ENCODE measurements at regions not wholly inside any gene's neighbourhood (a gene's known extent, or its start where the extent isn't known, plus 50 kb on each side); places are given as distances from the start of the nearest gene placed in this dataset.

DNA sequence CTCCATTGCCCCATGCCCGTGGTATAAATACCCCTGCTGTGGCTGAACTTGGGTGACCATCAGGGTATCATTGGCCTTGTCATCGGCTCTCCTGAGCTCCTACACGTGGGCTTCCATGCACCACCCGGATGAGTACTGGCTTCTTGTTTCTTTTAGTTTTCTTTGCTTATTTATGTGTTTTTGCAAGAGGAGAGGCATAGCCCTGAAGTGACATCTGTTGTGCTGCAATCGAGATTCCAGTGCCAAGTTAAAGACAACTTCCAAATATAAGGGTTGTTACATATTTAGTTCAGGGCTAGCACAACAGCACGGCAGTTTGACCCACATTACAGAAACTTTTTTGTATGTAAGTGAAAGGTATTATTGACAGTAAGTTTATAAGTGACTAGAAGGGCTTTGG, 1087.1 kb downstream of the TBC1D22A start:
- H3K9me3 ChIP-seq (ENCODE audit: low read length): no peaks in the 10 kb centered on the region
- no peak overlapping the region for H2AFZ ChIP-seq (ENCODE audit: low read length)
- BruUV-seq (replicated peaks): no TSS peak
- TF ChIP-seq, protein P1, sequence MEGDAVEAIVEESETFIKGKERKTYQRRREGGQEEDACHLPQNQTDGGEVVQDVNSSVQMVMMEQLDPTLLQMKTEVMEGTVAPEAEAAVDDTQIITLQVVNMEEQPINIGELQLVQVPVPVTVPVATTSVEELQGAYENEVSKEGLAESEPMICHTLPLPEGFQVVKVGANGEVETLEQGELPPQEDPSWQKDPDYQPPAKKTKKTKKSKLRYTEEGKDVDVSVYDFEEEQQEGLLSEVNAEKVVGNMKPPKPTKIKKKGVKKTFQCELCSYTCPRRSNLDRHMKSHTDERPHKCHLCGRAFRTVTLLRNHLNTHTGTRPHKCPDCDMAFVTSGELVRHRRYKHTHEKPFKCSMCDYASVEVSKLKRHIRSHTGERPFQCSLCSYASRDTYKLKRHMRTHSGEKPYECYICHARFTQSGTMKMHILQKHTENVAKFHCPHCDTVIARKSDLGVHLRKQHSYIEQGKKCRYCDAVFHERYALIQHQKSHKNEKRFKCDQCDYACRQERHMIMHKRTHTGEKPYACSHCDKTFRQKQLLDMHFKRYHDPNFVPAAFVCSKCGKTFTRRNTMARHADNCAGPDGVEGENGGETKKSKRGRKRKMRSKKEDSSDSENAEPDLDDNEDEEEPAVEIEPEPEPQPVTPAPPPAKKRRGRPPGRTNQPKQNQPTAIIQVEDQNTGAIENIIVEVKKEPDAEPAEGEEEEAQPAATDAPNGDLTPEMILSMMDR (conservative IDR thresholded peaks at IDR 0.05; ENCODE audit: low read depth, low read length): no peak
- TF ChIP-seq EZH2 (IDR thresholded peaks at IDR 0.05; ENCODE audit: low read length, unreplicated experiment) (no peak), EZH2phosphoT487 (IDR thresholded peaks at IDR 0.05; ENCODE audit: borderline replicate concordance, low read length) (no peak)
- DNase-seq (no peak), ATAC-seq (no peak)
- H3K27ac ChIP-seq (ENCODE audit: low read length): no peak overlapping the region
- H3K4me3 ChIP-seq (ENCODE audit: low read length): no peak overlapping the region
- H3K27me3 ChIP-seq (ENCODE audit: low read length): no peaks in the 10 kb centered on the region
- intact Hi-C loops (cut with micrococcal nuclease): no loop called here
- no peaks in the 10 kb centered on the region for H3K36me3 ChIP-seq (ENCODE audit: low read depth, low read length)
- no peak overlapping the region for H3K9ac ChIP-seq (ENCODE audit: low read length)
- no peaks in the 10 kb centered on the region for H4K20me1 ChIP-seq (ENCODE audit: low read length)
- no peaks in the 10 kb centered on the region for H3K9me2 ChIP-seq (replicated peaks; ENCODE audit: low read length)
- H3K79me2 ChIP-seq (ENCODE audit: low read length): no peaks in the 10 kb centered on the region
- POLR2A ChIA-PET (ENCODE audit: unreplicated experiment): no interaction called here
- CTCF ChIA-PET: no interaction called here
- no peaks in the 10 kb centered on the region for H3F3A ChIP-seq (ENCODE audit: low read length, unreplicated experiment)
- H3K4me1 ChIP-seq (ENCODE audit: insufficient read depth, low read length): peaks cover 10% of the 10 kb centered on the region; the same call in 1 of the 2 replicates
- H3K4me2 ChIP-seq (ENCODE audit: low read length): no peak overlapping the region

DNA sequence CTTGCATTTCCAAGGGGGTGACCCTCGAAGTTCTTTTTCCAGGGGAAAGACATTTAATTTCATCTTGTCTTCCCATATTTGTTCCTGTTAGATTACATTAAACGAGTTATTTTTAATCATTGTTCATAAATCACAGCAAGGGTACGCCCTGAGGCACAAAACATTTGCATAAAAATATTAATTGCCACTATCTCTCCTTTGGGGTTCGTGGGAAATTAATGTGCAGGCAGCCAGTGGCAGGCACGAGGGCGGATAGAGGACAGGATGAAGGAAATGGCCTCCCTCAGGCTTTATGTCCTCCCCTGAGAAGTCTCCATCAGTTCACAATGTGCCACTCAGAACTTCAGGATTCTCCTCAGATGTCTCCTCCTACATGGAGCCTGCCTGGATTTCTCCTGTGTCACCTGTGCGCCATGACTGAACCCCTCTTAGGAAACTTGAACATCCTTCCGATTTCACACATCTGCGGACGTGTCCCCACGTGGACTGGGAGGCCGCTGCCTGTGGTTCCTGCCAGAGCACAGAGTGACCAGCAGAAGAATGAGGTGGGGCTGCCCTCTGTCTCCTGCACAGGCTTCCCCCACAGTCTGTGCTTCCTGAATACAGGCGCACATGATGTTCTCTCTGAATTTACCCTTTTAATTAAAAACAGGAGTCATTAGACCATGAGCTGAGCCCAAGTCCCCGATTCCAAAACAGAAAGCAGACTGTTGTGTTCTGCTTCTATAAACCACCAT, 1085.9 kb downstream of the TBC1D22A start:
- Histone ChIP-seq H3F3A (ENCODE audit: low read length, unreplicated experiment) (no peaks in the 10 kb centered on the region), H3K27ac (ENCODE audit: low read length) (no peak overlapping the region), H2AFZ (ENCODE audit: low read length) (no peak overlapping the region), H3K27me3 (ENCODE audit: low read length) (no peaks in the 10 kb centered on the region), H3K9me2 (replicated peaks; ENCODE audit: low read length) (no peaks in the 10 kb centered on the region), H3K9ac (ENCODE audit: low read length) (no peak overlapping the region), H3K4me2 (ENCODE audit: low read length) (no peak overlapping the region), H3K4me3 (ENCODE audit: low read length) (no peak overlapping the region), H3K79me2 (ENCODE audit: low read length) (no peaks in the 10 kb centered on the region), H3K4me1 (ENCODE audit: insufficient read depth, low read length) (peaks cover 10% of the 10 kb centered on the region; the same call in 1 of the 2 replicates), H4K20me1 (ENCODE audit: low read length) (no peaks in the 10 kb centered on the region), H3K9me3 (ENCODE audit: low read length) (no peaks in the 10 kb centered on the region), H3K36me3 (ENCODE audit: low read depth, low read length) (no peaks in the 10 kb centered on the region)
- TF ChIP-seq EZH2 (IDR thresholded peaks at IDR 0.05; ENCODE audit: low read length, unreplicated experiment) (no peak), EZH2phosphoT487 (IDR thresholded peaks at IDR 0.05; ENCODE audit: borderline replicate concordance, low read length) (no peak)
- TF ChIP-seq, protein P1 (conservative IDR thresholded peaks at IDR 0.05; ENCODE audit: low read depth, low read length): no peak
- DNase-seq (no peak), ATAC-seq (no peak)
- no TSS peak for BruUV-seq (replicated peaks)
- intact Hi-C loops (cut with micrococcal nuclease): no loop called here
- ChIA-PET POLR2A (ENCODE audit: unreplicated experiment) (no interaction called here), CTCF (no interaction called here)

DNA sequence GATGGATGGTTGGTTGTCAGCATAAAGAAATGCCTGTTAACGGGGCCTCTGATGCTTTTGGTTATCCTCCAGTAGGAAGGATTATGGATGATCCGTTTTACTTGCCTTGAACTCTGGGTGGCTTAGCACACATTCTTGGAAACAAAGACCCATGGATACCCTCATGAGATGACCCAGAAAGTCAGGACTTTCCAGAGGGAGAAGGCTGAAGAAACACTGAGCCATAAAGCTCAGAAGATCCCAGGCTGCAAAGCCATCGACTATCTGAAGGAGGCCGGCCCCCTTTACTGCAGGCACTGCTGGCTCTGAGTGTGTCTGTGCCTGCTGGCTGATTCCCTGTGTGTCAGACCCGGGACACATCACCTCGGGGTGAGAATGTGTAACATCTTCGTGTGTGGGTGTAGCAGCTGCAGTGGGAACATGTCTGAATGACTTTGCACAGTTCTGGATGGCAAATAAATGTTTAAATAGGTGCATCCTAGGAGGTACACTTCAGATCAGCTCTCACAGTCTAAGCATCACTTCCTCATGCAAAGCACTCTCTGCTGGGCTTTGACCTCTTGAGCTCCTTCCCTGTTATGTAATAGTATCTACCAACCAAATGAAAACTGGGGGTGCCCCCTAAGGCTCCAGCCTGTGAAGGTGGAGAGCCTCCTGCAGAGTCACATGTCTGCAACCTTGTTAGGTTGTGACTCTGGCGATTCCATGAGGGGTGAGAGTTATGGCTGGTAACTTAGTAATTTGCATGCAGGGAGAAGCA, 1084.9 kb downstream of the TBC1D22A start:
- CTCF ChIA-PET: no interaction called here
- no TSS peak for BruUV-seq (replicated peaks)
- TF ChIP-seq EZH2 (IDR thresholded peaks at IDR 0.05; ENCODE audit: low read length, unreplicated experiment): no peak
- no peak for TF ChIP-seq EZH2phosphoT487 (IDR thresholded peaks at IDR 0.05; ENCODE audit: borderline replicate concordance, low read length)
- TF ChIP-seq, protein P1 (conservative IDR thresholded peaks at IDR 0.05; ENCODE audit: low read depth, low read length): no peak

More for the DNA sequence above, 1084.9 kb downstream of the TBC1D22A start:
- H3K79me2 ChIP-seq (ENCODE audit: low read length): no peaks in the 10 kb centered on the region
- H3K9me3 ChIP-seq (ENCODE audit: low read length): no peaks in the 10 kb centered on the region
- H3K27me3 ChIP-seq (ENCODE audit: low read length): no peaks in the 10 kb centered on the region
- H3K27ac ChIP-seq (ENCODE audit: low read length): no peak overlapping the region
- H3F3A ChIP-seq (ENCODE audit: low read length, unreplicated experiment): no peaks in the 10 kb centered on the region
- POLR2A ChIA-PET (ENCODE audit: unreplicated experiment): no interaction called here
- H3K36me3 ChIP-seq (ENCODE audit: low read depth, low read length): no peaks in the 10 kb centered on the region
- H2AFZ ChIP-seq (ENCODE audit: low read length): no peak overlapping the region
- ATAC-seq (no peak), DNase-seq (no peak)
- intact Hi-C loops (cut with micrococcal nuclease): no loop called here
- no peak overlapping the region for H3K4me2 ChIP-seq (ENCODE audit: low read length)
- H3K4me3 ChIP-seq (ENCODE audit: low read length): no peak overlapping the region
- H3K9ac ChIP-seq (ENCODE audit: low read length): no peak overlapping the region
- no peaks in the 10 kb centered on the region for H3K9me2 ChIP-seq (replicated peaks; ENCODE audit: low read length)
- peaks cover 10% of the 10 kb centered on the region; the same call in 1 of the 2 replicates for H3K4me1 ChIP-seq (ENCODE audit: insufficient read depth, low read length)
- H4K20me1 ChIP-seq (ENCODE audit: low read length): no peaks in the 10 kb centered on the region

Measured in PC-3 (cell line).